Amniotic stem cell (primary cell): ENCODE measurements at regions not wholly inside any gene's neighbourhood (a gene's known extent, or its start where the extent isn't known, plus 50 kb on each side); places are given as distances from the start of the nearest gene placed in this dataset.
"Not testable (repeated sequence)": the region's sequence is repeated elsewhere in the genome, so short reads cannot be mapped to it uniquely, and the experiment has no call there.

ENCODE experiments used
- DNase-seq: peaks from one replicate; lab custom pipeline; 2025; lab: John Stamatoyannopoulos, UW

- DNase-seq = no peak
These were observed 394.5 kb downstream of the SPATA31D1 start for GRCh38 chr9:82382887-82383616.

GRCh38 chr9:82385633-82386032, 397.1 kb downstream of the SPATA31D1 start:
- DNase-seq = no peak

- DNase-seq = no peak
These were observed 409.0 kb downstream of the SPATA31D1 start for GRCh38 chr9:82397534-82397933.

GRCh38 chr9:82404196-82404870, 415.8 kb downstream of the SPATA31D1 start:
- DNase-seq = no peak

GRCh38 chr9:82404881-82405280, 416.3 kb downstream of the SPATA31D1 start:
- no peak for DNase-seq

- DNase-seq = no peak
These were observed 418.0 kb downstream of the SPATA31D1 start for GRCh38 chr9:82406456-82407085.

GRCh38 chr9:82410306-82410705, 421.7 kb downstream of the SPATA31D1 start:
- DNase-seq = no peak

GRCh38 chr9:82410866-82411265, 422.3 kb downstream of the SPATA31D1 start:
- no peak for DNase-seq

GRCh38 chr9:82412586-82413305, 424.2 kb downstream of the SPATA31D1 start:
- no peak for DNase-seq

GRCh38 chr9:82417501-82417900, 428.9 kb downstream of the SPATA31D1 start:
- DNase-seq = no peak

GRCh38 chr9:82418334-82418733, 429.8 kb downstream of the SPATA31D1 start:
- DNase-seq = no peak

- DNase-seq = no peak
These were observed 431.3 kb downstream of the SPATA31D1 start for GRCh38 chr9:82419696-82420486.

- DNase-seq = no peak
These were observed 432.9 kb downstream of the SPATA31D1 start for GRCh38 chr9:82421498-82421897.

GRCh38 chr9:82423700-82424099, 435.1 kb downstream of the SPATA31D1 start:
- DNase-seq = no peak

GRCh38 chr9:82424599-82425120, 436.1 kb downstream of the SPATA31D1 start:
- no peak for DNase-seq

- DNase-seq = no peak
These were observed 442.5 kb downstream of the SPATA31D1 start for GRCh38 chr9:82431121-82431520.

GRCh38 chr9:82433290-82433931, 444.8 kb downstream of the SPATA31D1 start:
- not testable (repeated sequence) for DNase-seq

GRCh38 chr9:82436475-82436874, 447.9 kb downstream of the SPATA31D1 start:
- DNase-seq = no peak

- not testable (repeated sequence) for DNase-seq
These were observed 448.6 kb downstream of the SPATA31D1 start for GRCh38 chr9:82437183-82437582.

GRCh38 chr9:82438581-82438980, 450.0 kb downstream of the SPATA31D1 start:
- no peak for DNase-seq

- no peak for DNase-seq
These were observed 454.7 kb downstream of the SPATA31D1 start for GRCh38 chr9:82443312-82443711.
